Epithelial cell of proximal tubule (primary cell): ENCODE measurements at regions not wholly inside any gene's neighbourhood (a gene's known extent, or its start where the extent isn't known, plus 50 kb on each side); places are given as distances from the start of the nearest gene placed in this dataset.
A peak's percentile ranks its signal among the peaks of the same experiment; 100 is the strongest.

Source experiments
- DNase-seq: peaks from one replicate; pipeline ENCODE4 v3.0.0-alpha.2; 2011; ENCODE audit warnings: low read depth
- H3K4me3 ChIP-seq: 2 replicates; pipeline ENCODE4 v1.5.1; 2011; ENCODE audit warnings: low read depth, mild to moderate bottlenecking, low read length
- CTCF ChIP-seq: conservative IDR thresholded peaks from 2 replicates; pipeline ENCODE4 v1.5.1; 2012; ENCODE audit warnings: low read depth, mild to moderate bottlenecking, low read length

GRCh38 chr18:55777666-55778304 lies 189.8 kb upstream of the TCF4 start:
- no peak for DNase-seq
- H3K4me3 ChIP-seq: no peak overlapping the region
- no peak for TF ChIP-seq CTCF

- no peak overlapping the region for H3K4me3 ChIP-seq
- DNase-seq: no peak
- TF ChIP-seq CTCF: peak; percentile 22
Measured at GRCh38 chr18:55775972-55776371, 188.0 kb upstream of the TCF4 start.

- H3K4me3 ChIP-seq: no peak overlapping the region
- TF ChIP-seq CTCF: no peak
- DNase-seq: no peak
Measured at GRCh38 chr18:55774505-55774904, 186.5 kb upstream of the TCF4 start.

- DNase-seq: no peak
- TF ChIP-seq CTCF: no peak
- no peak overlapping the region for H3K4me3 ChIP-seq
Measured at GRCh38 chr18:55768255-55768654, 180.3 kb upstream of the TCF4 start.

GRCh38 chr18:55764386-55764785 lies 176.4 kb upstream of the TCF4 start:
- DNase-seq: no peak
- no peak overlapping the region for H3K4me3 ChIP-seq
- no peak for TF ChIP-seq CTCF

GRCh38 chr18:55763805-55764204 lies 175.8 kb upstream of the TCF4 start:
- no peak overlapping the region for H3K4me3 ChIP-seq
- DNase-seq: no peak
- TF ChIP-seq CTCF: no peak

- no peak overlapping the region for H3K4me3 ChIP-seq
- TF ChIP-seq CTCF: no peak
- peak; percentile 52 for DNase-seq
Measured at GRCh38 chr18:55763298-55763697, 175.3 kb upstream of the TCF4 start.
